Heart left ventricle (tissue), 13 donors: ENCODE measurements at regions not wholly inside any gene's neighbourhood (a gene's known extent, or its start where the extent isn't known, plus 50 kb on each side); places are given as distances from the start of the nearest gene placed in this dataset.

Experiments used
- POLR2A ChIP-seq, 2 donors: fragments of 450-650 bp; IDR thresholded peaks; one replicate each; pipeline ENCODE4 v1.6.1; 2017; ENCODE audit warnings: antibody characterized with exemption in 2 of 2, mild to moderate bottlenecking in 2 of 2, moderate library complexity in 2 of 2
- TF ChIP-seq, protein P1 (sequence below), 12 donors: fragments of 200-600 bp; sonication (generic) in 4 of 12; IDR thresholded peaks; one replicate each; pipeline versions ENCODE4 v1.5.0 to v1.8.0; 2018 to 2022; ENCODE audit warnings: antibody characterized with exemption in 12 of 12, mild to moderate bottlenecking in 5 of 12
- donor health status: ischemic (EF 13 %, LVEDD 7.1; RV severe dilation, severe dysfunction).
- donor health status: DM: no; HTN: yes; CAD: no.
- donor health status: DM: no; HTN: no; CAD: no.
- donor health status: ischemic (EF 25% LVEDD 6.9; RV normal size, moderate dysfunction).
- donor health status: ischemic (EF 25% LVEDD 5.7; RV mildly dilated, moderate dysfunction).
- donor health status: ischemic (EF 35%, LVEDD 5.7; RV mildly dilated, moderate dysfunction).
- donor health status: nonischemic (EF 11% LVEDD 7.7; RV severe dilation, severe dysfunction).
- donor health status: DM: yes; HTN: yes; CAD: no.
- donor health status: PGD.
- donor health status: ischemic (EF 29% LVEDD 5.4; RV normal size, mild dysfunction).
- donor health status: nonischemic (EF 23%, LVEDD 6.1; RV moderate dilation, normal function).

DNA sequence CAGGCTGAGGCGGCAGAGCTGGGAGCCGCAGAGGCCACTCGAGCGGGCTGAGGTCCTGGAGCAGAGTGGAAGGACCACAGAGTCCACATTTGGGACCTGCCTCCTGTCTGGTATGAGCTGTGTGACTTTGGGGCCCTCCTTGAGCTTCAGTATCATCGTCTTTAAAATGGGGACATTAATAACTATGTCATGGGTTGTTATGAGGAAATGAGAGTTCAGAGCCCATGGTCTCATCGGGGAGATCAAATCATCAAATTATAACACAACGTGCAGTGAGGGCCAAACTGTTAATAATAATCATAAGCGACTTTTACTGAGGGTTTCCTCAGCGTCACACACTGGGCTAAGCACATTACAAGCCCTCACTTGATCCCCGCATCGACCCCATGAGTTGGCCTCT, 49.9 kb upstream of the CCDC167 start:
- TF ChIP-seq, protein P1, sequence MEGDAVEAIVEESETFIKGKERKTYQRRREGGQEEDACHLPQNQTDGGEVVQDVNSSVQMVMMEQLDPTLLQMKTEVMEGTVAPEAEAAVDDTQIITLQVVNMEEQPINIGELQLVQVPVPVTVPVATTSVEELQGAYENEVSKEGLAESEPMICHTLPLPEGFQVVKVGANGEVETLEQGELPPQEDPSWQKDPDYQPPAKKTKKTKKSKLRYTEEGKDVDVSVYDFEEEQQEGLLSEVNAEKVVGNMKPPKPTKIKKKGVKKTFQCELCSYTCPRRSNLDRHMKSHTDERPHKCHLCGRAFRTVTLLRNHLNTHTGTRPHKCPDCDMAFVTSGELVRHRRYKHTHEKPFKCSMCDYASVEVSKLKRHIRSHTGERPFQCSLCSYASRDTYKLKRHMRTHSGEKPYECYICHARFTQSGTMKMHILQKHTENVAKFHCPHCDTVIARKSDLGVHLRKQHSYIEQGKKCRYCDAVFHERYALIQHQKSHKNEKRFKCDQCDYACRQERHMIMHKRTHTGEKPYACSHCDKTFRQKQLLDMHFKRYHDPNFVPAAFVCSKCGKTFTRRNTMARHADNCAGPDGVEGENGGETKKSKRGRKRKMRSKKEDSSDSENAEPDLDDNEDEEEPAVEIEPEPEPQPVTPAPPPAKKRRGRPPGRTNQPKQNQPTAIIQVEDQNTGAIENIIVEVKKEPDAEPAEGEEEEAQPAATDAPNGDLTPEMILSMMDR (IDR thresholded peaks at IDR 0.05): no peak
- no peak for TF ChIP-seq POLR2A (IDR thresholded peaks at IDR 0.05)
